Adipocyte (in vitro differentiated cells): ENCODE measurements at regions not wholly inside any gene's neighbourhood (a gene's known extent, or its start where the extent isn't known, plus 50 kb on each side); places are given as distances from the start of the nearest gene placed in this dataset.
"Not testable (repeated sequence)": the region's sequence is repeated elsewhere in the genome, so short reads cannot be mapped to it uniquely, and the experiment has no call there.

Experiments used
- DNase-seq: peaks from one replicate; pipeline ENCODE4 v3.0.0-alpha.2; 2015; ENCODE audit warnings: low read depth
- H3K27me3 ChIP-seq: replicated peaks from 2 replicates; pipeline ENCODE4 v1.7.0; 2013; ENCODE audit warnings: mild to moderate bottlenecking, low read length, moderate library complexity; ENCODE audit not compliant: control insufficient read depth, insufficient read depth
- H3K36me3 ChIP-seq: 2 replicates; pipeline ENCODE4 v1.7.0; 2013; ENCODE audit warnings: low read length, mild to moderate bottlenecking, moderate library complexity; ENCODE audit not compliant: control insufficient read depth, insufficient read depth, severe bottlenecking
- H3K4me1 ChIP-seq: 2 replicates; pipeline ENCODE4 v1.7.0; 2013; ENCODE audit warnings: mild to moderate bottlenecking, low read length, moderate library complexity; ENCODE audit not compliant: control insufficient read depth, insufficient read depth
- H3K4me3 ChIP-seq: 2 replicates; pipeline ENCODE4 v1.7.0; 2013; ENCODE audit warnings: mild to moderate bottlenecking, low read length, moderate library complexity
- H3K9ac ChIP-seq: 2 replicates; pipeline ENCODE4 v1.7.0; 2013; ENCODE audit warnings: mild to moderate bottlenecking, low read length, moderate library complexity
- H3K9me3 ChIP-seq: 2 replicates; pipeline ENCODE4 v1.7.0; 2013; ENCODE audit warnings: mild to moderate bottlenecking, low read length, moderate library complexity; ENCODE audit not compliant: control insufficient read depth

- not testable (repeated sequence) for H3K9ac ChIP-seq, H3K9me3 ChIP-seq, H3K4me1 ChIP-seq, H3K27me3 ChIP-seq, DNase-seq, H3K36me3 ChIP-seq, H3K4me3 ChIP-seq
These were observed 691.6 kb downstream of the EFNA5 start for GRCh38 chr5:106979178-106979577.

GRCh38 chr5:106978582-106979165 lies 692.1 kb downstream of the EFNA5 start:
- H3K9me3 ChIP-seq, H3K4me3 ChIP-seq, H3K27me3 ChIP-seq, DNase-seq, H3K4me1 ChIP-seq, H3K36me3 ChIP-seq, H3K9ac ChIP-seq: not testable (repeated sequence)

GRCh38 chr5:106976363-106976762 lies 694.4 kb downstream of the EFNA5 start:
- Histone ChIP-seq H3K9ac (no peak overlapping the region), H3K9me3 (no peaks in the 10 kb centered on the region), H3K27me3 (no peaks in the 10 kb centered on the region), H3K4me3 (no peak overlapping the region), H3K36me3 (no peaks in the 10 kb centered on the region), H3K4me1 (no peaks in the 10 kb centered on the region)
- no peak for DNase-seq

- no peaks in the 10 kb centered on the region for H3K4me1 ChIP-seq
- H3K27me3 ChIP-seq = no peaks in the 10 kb centered on the region
- no peak overlapping the region for H3K9ac ChIP-seq
- no peaks in the 10 kb centered on the region for H3K9me3 ChIP-seq
- DNase-seq = no peak
- no peak overlapping the region for H3K4me3 ChIP-seq
- H3K36me3 ChIP-seq = no peaks in the 10 kb centered on the region
These were observed 696.5 kb downstream of the EFNA5 start for GRCh38 chr5:106974272-106974671.

- Histone ChIP-seq H3K9ac (no peak overlapping the region), H3K9me3 (no peaks in the 10 kb centered on the region), H3K27me3 (no peaks in the 10 kb centered on the region), H3K4me1 (no peaks in the 10 kb centered on the region), H3K36me3 (no peaks in the 10 kb centered on the region), H3K4me3 (no peak overlapping the region)
- no peak for DNase-seq
These were observed 703.9 kb downstream of the EFNA5 start for GRCh38 chr5:106966686-106967315.

GRCh38 chr5:106964132-106964531 lies 706.6 kb downstream of the EFNA5 start:
- peak; percentile 15 for DNase-seq
- Histone ChIP-seq H3K36me3 (no peaks in the 10 kb centered on the region), H3K9me3 (no peaks in the 10 kb centered on the region), H3K27me3 (no peaks in the 10 kb centered on the region), H3K4me3 (no peak overlapping the region), H3K4me1 (no peaks in the 10 kb centered on the region), H3K9ac (no peak overlapping the region)

GRCh38 chr5:106963630-106964029 lies 707.1 kb downstream of the EFNA5 start:
- Histone ChIP-seq H3K4me3 (no peak overlapping the region), H3K4me1 (no peaks in the 10 kb centered on the region), H3K36me3 (no peaks in the 10 kb centered on the region), H3K9me3 (no peaks in the 10 kb centered on the region), H3K9ac (no peak overlapping the region), H3K27me3 (no peaks in the 10 kb centered on the region)
- DNase-seq = no peak

- Histone ChIP-seq H3K36me3 (no peaks in the 10 kb centered on the region), H3K9ac (no peak overlapping the region), H3K9me3 (no peaks in the 10 kb centered on the region), H3K4me1 (no peaks in the 10 kb centered on the region), H3K27me3 (no peaks in the 10 kb centered on the region), H3K4me3 (no peak overlapping the region)
- DNase-seq = no peak
These were observed 708.1 kb downstream of the EFNA5 start for GRCh38 chr5:106962464-106963230.

GRCh38 chr5:106959387-106959786 lies 711.4 kb downstream of the EFNA5 start:
- DNase-seq = no peak
- no peak overlapping the region for H3K9ac ChIP-seq

GRCh38 chr5:106957336-106957735 lies 713.4 kb downstream of the EFNA5 start:
- H3K27me3 ChIP-seq = no peaks in the 10 kb centered on the region
- DNase-seq = no peak
- no peaks in the 10 kb centered on the region for H3K9me3 ChIP-seq
- H3K36me3 ChIP-seq = no peaks in the 10 kb centered on the region
- no peak overlapping the region for H3K4me3 ChIP-seq
- H3K9ac ChIP-seq = no peak overlapping the region
- H3K4me1 ChIP-seq = no peaks in the 10 kb centered on the region

More at GRCh38 chr5:106959387-106959786, 711.4 kb downstream of the EFNA5 start:
- Histone ChIP-seq H3K4me1 (no peaks in the 10 kb centered on the region), H3K4me3 (no peak overlapping the region), H3K27me3 (no peaks in the 10 kb centered on the region), H3K9me3 (no peaks in the 10 kb centered on the region), H3K36me3 (no peaks in the 10 kb centered on the region)

- H3K27me3 ChIP-seq = no peaks in the 10 kb centered on the region
- H3K4me3 ChIP-seq = no peak overlapping the region
- H3K4me1 ChIP-seq = no peaks in the 10 kb centered on the region
- H3K36me3 ChIP-seq = no peaks in the 10 kb centered on the region
- H3K9ac ChIP-seq = no peak overlapping the region
- no peaks in the 10 kb centered on the region for H3K9me3 ChIP-seq
- DNase-seq = no peak
These were observed 713.9 kb downstream of the EFNA5 start for GRCh38 chr5:106956886-106957285.
